ENCODE measurements at regions not wholly inside any gene's neighbourhood (a gene's known extent, or its start where the extent isn't known, plus 50 kb on each side); places are given as distances from the start of the nearest gene placed in this dataset.

DNA sequence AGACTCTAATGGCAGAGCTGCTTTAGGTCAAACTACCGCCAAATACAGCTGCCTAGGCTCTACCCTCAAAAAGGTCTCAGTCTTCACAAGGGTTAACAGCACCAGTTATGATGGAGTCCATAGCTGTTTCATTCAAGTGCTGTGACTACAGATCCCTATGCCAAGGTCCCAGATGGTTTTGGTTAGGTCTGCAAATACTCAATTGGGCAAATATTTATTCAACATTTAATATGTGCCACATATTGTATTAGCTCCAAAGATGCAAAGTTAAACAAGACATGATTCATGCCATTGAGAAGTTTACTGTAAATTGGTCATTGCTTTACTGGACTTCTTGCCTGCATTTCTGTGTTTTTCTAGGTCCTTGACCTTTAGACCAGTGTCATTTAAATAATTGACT is 55.8 kb upstream of the TFAP2D start:
- no peaks in the 10 kb centered on the region for H3K36me3 ChIP-seq
- intact Hi-C loops (cut with DNase I), result no loop called here
- no peak for DNase-seq (ENCODE audit: low spot score)
- H3K27me3 ChIP-seq (replicated peaks; ENCODE audit: insufficient read depth), result no peaks in the 10 kb centered on the region
- H3K4me3 ChIP-seq, result no peak overlapping the region
- H3K27ac ChIP-seq, result no peak overlapping the region
- 80% methylated on average over 1 of the region's 1 CpG for WGBS
- H3K4me1 ChIP-seq (replicated peaks), result no peaks in the 10 kb centered on the region
- TF ChIP-seq, protein P1, sequence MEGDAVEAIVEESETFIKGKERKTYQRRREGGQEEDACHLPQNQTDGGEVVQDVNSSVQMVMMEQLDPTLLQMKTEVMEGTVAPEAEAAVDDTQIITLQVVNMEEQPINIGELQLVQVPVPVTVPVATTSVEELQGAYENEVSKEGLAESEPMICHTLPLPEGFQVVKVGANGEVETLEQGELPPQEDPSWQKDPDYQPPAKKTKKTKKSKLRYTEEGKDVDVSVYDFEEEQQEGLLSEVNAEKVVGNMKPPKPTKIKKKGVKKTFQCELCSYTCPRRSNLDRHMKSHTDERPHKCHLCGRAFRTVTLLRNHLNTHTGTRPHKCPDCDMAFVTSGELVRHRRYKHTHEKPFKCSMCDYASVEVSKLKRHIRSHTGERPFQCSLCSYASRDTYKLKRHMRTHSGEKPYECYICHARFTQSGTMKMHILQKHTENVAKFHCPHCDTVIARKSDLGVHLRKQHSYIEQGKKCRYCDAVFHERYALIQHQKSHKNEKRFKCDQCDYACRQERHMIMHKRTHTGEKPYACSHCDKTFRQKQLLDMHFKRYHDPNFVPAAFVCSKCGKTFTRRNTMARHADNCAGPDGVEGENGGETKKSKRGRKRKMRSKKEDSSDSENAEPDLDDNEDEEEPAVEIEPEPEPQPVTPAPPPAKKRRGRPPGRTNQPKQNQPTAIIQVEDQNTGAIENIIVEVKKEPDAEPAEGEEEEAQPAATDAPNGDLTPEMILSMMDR (IDR thresholded peaks at IDR 0.05), result no peak
- TF ChIP-seq POLR2AphosphoS5 (IDR thresholded peaks at IDR 0.05) (no peak), POLR2A (IDR thresholded peaks at IDR 0.05) (no peak)
- no peaks in the 10 kb centered on the region for H3K9me3 ChIP-seq

GRCh38 chr6:50658561-50658960 is 54.8 kb upstream of the TFAP2D start:
- no peaks in the 10 kb centered on the region for H3K4me1 ChIP-seq (replicated peaks)
- no peaks in the 10 kb centered on the region for H3K27me3 ChIP-seq (replicated peaks; ENCODE audit: insufficient read depth)
- WGBS, result 34% methylated on average over 2 of the region's 2 CpGs
- no peaks in the 10 kb centered on the region for H3K36me3 ChIP-seq
- no peak for DNase-seq (ENCODE audit: low spot score)
- TF ChIP-seq POLR2AphosphoS5 (IDR thresholded peaks at IDR 0.05) (no peak), POLR2A (IDR thresholded peaks at IDR 0.05) (no peak)
- TF ChIP-seq, protein P1 (IDR thresholded peaks at IDR 0.05), result no peak
- no peak overlapping the region for H3K27ac ChIP-seq
- H3K9me3 ChIP-seq, result no peaks in the 10 kb centered on the region
- H3K4me3 ChIP-seq, result no peak overlapping the region
- intact Hi-C loops (cut with DNase I), result no loop called here

- TF ChIP-seq POLR2A (IDR thresholded peaks at IDR 0.05) (no peak), POLR2AphosphoS5 (IDR thresholded peaks at IDR 0.05) (no peak)
- TF ChIP-seq, protein P1 (IDR thresholded peaks at IDR 0.05), result no peak
- H3K27me3 ChIP-seq (replicated peaks; ENCODE audit: insufficient read depth), result no peaks in the 10 kb centered on the region
- H3K4me3 ChIP-seq, result no peak overlapping the region
- no peaks in the 10 kb centered on the region for H3K9me3 ChIP-seq
- H3K36me3 ChIP-seq, result no peaks in the 10 kb centered on the region
- WGBS, result 94% methylated on average over 1 of the region's 1 CpG
- intact Hi-C loops (cut with DNase I), result no loop called here
- no peaks in the 10 kb centered on the region for H3K4me1 ChIP-seq (replicated peaks)
- no peak overlapping the region for H3K27ac ChIP-seq
- DNase-seq (ENCODE audit: low spot score), result no peak
Measured at GRCh38 chr6:50661636-50662035, 51.7 kb upstream of the TFAP2D start.
